H9 (cell line): ENCODE measurements at regions not wholly inside any gene's neighbourhood (a gene's known extent, or its start where the extent isn't known, plus 50 kb on each side); places are given as distances from the start of the nearest gene placed in this dataset.

Source experiments
- DNase-seq: peaks from one replicate; pipeline ENCODE4 v3.0.0-alpha.2; 2017
- H2AFZ ChIP-seq: one replicate; pipeline ENCODE4 v1.6.1; 2013; ENCODE audit warnings: mild to moderate bottlenecking, low read length, control low read depth, moderate library complexity
- H2AK5ac ChIP-seq: 2 replicates; pipeline ENCODE4 v1.6.1; 2013; ENCODE audit warnings: low read length, control low read depth, mixed read lengths; ENCODE audit not compliant: insufficient read length
- H2BK120ac ChIP-seq: one replicate; pipeline ENCODE4 v1.6.1; 2013; ENCODE audit warnings: low read depth, mild to moderate bottlenecking, low read length, control low read depth, inconsistent platforms; ENCODE audit not compliant: poor library complexity, severe bottlenecking
- H2BK12ac ChIP-seq: 2 replicates; pipeline ENCODE4 v1.6.1; 2013; ENCODE audit warnings: low read length, control low read depth, mixed read lengths, low read depth; ENCODE audit not compliant: insufficient read length
- H2BK15ac ChIP-seq: 2 replicates; pipeline ENCODE4 v1.6.1; 2013; ENCODE audit warnings: low read depth, low read length, control low read depth
- H2BK20ac ChIP-seq: one replicate; pipeline ENCODE4 v1.6.1; 2013; ENCODE audit warnings: low read depth, mild to moderate bottlenecking, low read length, control low read depth, inconsistent platforms; ENCODE audit not compliant: poor library complexity, severe bottlenecking
- H2BK5ac ChIP-seq: 2 replicates; pipeline ENCODE4 v1.6.1; 2013; ENCODE audit warnings: low read length, control low read depth, mixed read lengths; ENCODE audit not compliant: insufficient read length
- H3K14ac ChIP-seq: 2 replicates; pipeline ENCODE4 v1.6.1; 2013; ENCODE audit warnings: low read length, control low read depth; ENCODE audit not compliant: insufficient read depth
- H3K18ac ChIP-seq: 2 replicates; pipeline ENCODE4 v1.6.1; 2013; ENCODE audit warnings: low read depth, mild to moderate bottlenecking, mixed read lengths, low read length, control low read depth; ENCODE audit not compliant: insufficient read length
- H3K23ac ChIP-seq: 2 replicates; pipeline ENCODE4 v1.6.1; 2013; ENCODE audit warnings: low read length, control low read depth, mixed read lengths, low read depth; ENCODE audit not compliant: insufficient read length
- H3K23me2 ChIP-seq: 2 replicates; pipeline ENCODE4 v1.6.1; 2013; ENCODE audit warnings: low read depth, mild to moderate bottlenecking, mixed read lengths, low read length, control low read depth; ENCODE audit not compliant: insufficient read length, poor library complexity, severe bottlenecking
- H3K27ac ChIP-seq: 2 replicates; pipeline ENCODE4 v1.5.1; 2013; ENCODE audit warnings: low read length, control low read depth, mixed read lengths, low read depth; ENCODE audit not compliant: insufficient read length
- H3K27me3 ChIP-seq: 2 replicates; pipeline ENCODE4 v1.6.1; 2013; ENCODE audit warnings: low read length, control low read depth, inconsistent platforms; ENCODE audit not compliant: insufficient read depth
- H3K4ac ChIP-seq: 2 replicates; pipeline ENCODE4 v1.6.1; 2013; ENCODE audit warnings: low read depth, mild to moderate bottlenecking, control low read depth, inconsistent platforms, low read length, moderate library complexity
- H3K4me1 ChIP-seq: 2 replicates; pipeline ENCODE4 v1.6.1; 2013; ENCODE audit warnings: low read length, control low read depth, inconsistent platforms; ENCODE audit not compliant: insufficient read depth
- H3K4me2 ChIP-seq: 2 replicates; pipeline ENCODE4 v1.6.1; 2013; ENCODE audit warnings: low read length, control low read depth, mixed read lengths; ENCODE audit not compliant: insufficient read length, insufficient read depth
- H3K56ac ChIP-seq: 2 replicates; pipeline ENCODE4 v1.6.1; 2013; ENCODE audit warnings: low read depth, mild to moderate bottlenecking, mixed read lengths, low read length, control low read depth; ENCODE audit not compliant: insufficient read length
- H3K79me1 ChIP-seq: 2 replicates; pipeline ENCODE4 v1.6.1; 2013; ENCODE audit warnings: low read depth, mild to moderate bottlenecking, moderate library complexity, low read length, control low read depth, inconsistent platforms; ENCODE audit not compliant: insufficient read depth, poor library complexity, severe bottlenecking
- H3K79me2 ChIP-seq: 2 replicates; pipeline ENCODE4 v1.6.1; 2013; ENCODE audit warnings: low read length, control low read depth, inconsistent platforms; ENCODE audit not compliant: insufficient read depth
- H3K9ac ChIP-seq: 2 replicates; pipeline ENCODE4 v1.6.1; 2013; ENCODE audit warnings: low read length, control low read depth, mixed read lengths; ENCODE audit not compliant: insufficient read length; ENCODE audit errors: extremely low read depth
- H3K9me3 ChIP-seq: one replicate; pipeline ENCODE4 v1.6.1; 2013; ENCODE audit warnings: low read depth, low read length, inconsistent platforms; ENCODE audit not compliant: control insufficient read depth
- H3T11ph ChIP-seq: one replicate; pipeline ENCODE4 v1.6.1; 2013; ENCODE audit warnings: mild to moderate bottlenecking, low read length, control low read depth, inconsistent platforms
- H4K20me1 ChIP-seq: one replicate; pipeline ENCODE4 v1.6.1; 2013; ENCODE audit not compliant: control insufficient read depth, insufficient read length, insufficient read depth
- H4K5ac ChIP-seq: 2 replicates; pipeline ENCODE4 v1.6.1; 2013; ENCODE audit warnings: low read depth, mild to moderate bottlenecking, mixed read lengths, low read length, control low read depth; ENCODE audit not compliant: insufficient read length
- H4K8ac ChIP-seq: replicated peaks from 2 replicates; pipeline ENCODE4 v1.6.1; 2013; ENCODE audit warnings: low read length, control low read depth, mixed read lengths, low read depth; ENCODE audit not compliant: insufficient read length
- H4K91ac ChIP-seq: 2 replicates; pipeline ENCODE4 v1.6.1; 2013; ENCODE audit warnings: low read depth, mild to moderate bottlenecking, moderate library complexity, mixed read lengths, low read length, control low read depth; ENCODE audit not compliant: insufficient read length
- H3K27ac Mint-ChIP-seq, 3 experiments: 2 replicates in 2 of 3; 3 replicates in 1 of 3; pipeline ENCODE4 v1.8.0; 2020 to 2021; ENCODE audit warnings: mixed read lengths in 3 of 3, mild to moderate bottlenecking in 1 of 3, moderate library complexity in 1 of 3
- H3K27me3 Mint-ChIP-seq: 2 replicates; pipeline ENCODE4 v1.8.0; 2021; ENCODE audit warnings: low read depth, mild to moderate bottlenecking, moderate library complexity, mixed read lengths
- H3K36me3 Mint-ChIP-seq, 3 experiments: 2 replicates in 2 of 3; 3 replicates in 1 of 3; pipeline ENCODE4 v1.8.0; 2020 to 2021; ENCODE audit warnings: low read depth in 3 of 3, mixed read lengths in 3 of 3; ENCODE audit not compliant: insufficient read depth in 1 of 3
- H3K4me1 Mint-ChIP-seq, 2 experiments: 2 replicates each; pipeline ENCODE4 v1.8.0; 2020; ENCODE audit warnings: mixed read lengths in 2 of 2
- H3K4me3 Mint-ChIP-seq, 2 experiments: 2 replicates in 1 of 2; 3 replicates in 1 of 2; pipeline ENCODE4 v1.8.0; 2020 to 2021; ENCODE audit warnings: mild to moderate bottlenecking in 2 of 2, mixed read lengths in 2 of 2, moderate library complexity in 1 of 2
- H3K9me3 Mint-ChIP-seq, 2 experiments: 2 replicates in 1 of 2; 3 replicates in 1 of 2; pipeline ENCODE4 v1.8.0; 2020; ENCODE audit warnings: mild to moderate bottlenecking in 2 of 2, mixed read lengths in 2 of 2, moderate library complexity in 1 of 2
- WGBS: extraction: QIAGEN DNeasy Blood & Tissue Kit; methylation state at CpG from one replicate; pipeline ENCODE4 v1.1.7; 2013; ENCODE audit warnings: missing lambda C conversion rate, low lambda C conversion rate, mixed read lengths; ENCODE audit not compliant: insufficient read length; ENCODE audit errors: extremely low coverage; 5-methylcytosine and 5-hydroxymethylcytosine counted together
- TF ChIP-seq, protein P1 (sequence below): fragments of 200-600 bp; sonication (generic); conservative IDR thresholded peaks from 3 replicates; pipeline ENCODE4 v1.8.0; 2021; ENCODE audit warnings: antibody characterized with exemption, mild to moderate bottlenecking

DNA sequence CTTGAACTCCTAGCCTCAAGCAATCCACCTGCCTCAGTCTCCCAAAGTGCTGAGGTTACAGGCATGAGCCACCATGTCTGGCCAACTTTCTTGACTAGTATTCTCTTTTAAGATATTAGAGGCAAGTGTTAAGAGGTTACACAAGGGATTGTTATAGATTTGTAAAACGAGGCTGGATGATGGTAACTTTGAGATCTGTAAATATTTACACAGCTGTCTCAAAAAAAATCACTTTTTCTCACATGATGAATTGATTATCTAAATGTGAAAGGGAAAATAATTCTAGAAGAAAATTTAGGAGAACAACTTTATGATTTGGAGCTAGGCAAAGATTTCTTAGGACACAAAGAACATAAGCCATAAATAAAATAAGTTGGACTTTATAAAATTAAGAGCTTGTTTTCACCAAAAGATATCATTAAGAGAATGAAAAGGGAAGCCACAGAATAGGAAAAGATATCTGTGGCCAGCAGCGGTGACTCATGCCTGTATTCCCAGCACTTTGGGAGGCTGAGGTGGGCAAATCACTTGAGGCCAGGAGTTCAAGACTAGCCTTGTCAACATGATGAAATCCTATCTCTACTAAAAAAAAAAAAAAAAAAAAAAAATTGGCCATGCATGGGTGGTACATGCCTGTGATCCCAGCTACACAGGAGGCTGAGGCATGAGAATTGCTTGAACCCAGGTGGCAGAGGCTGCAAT is 77.4 kb downstream of the BBS10 start:
- peaks cover 4% of the 10 kb centered on the region; the same call in 1 of the 2 replicates for H3K4me1 ChIP-seq
- H3K27ac ChIP-seq: no peak overlapping the region
- H2BK120ac ChIP-seq: no peak overlapping the region
- no peak overlapping the region for H3K4ac ChIP-seq
- no peaks in the 10 kb centered on the region for H3K79me1 ChIP-seq
- H3K23ac ChIP-seq: no peak overlapping the region
- no peaks in the 10 kb centered on the region for H3K79me2 ChIP-seq
- Mint-ChIP-seq H3K9me3 (no peaks in the 10 kb centered on the region; a peak in 1 of 5 replicates), H3K27me3 (no peaks in the 10 kb centered on the region; the same call in 1 of the 2 replicates), H3K4me3 (no peak overlapping the region), H3K27ac (no peak overlapping the region), H3K4me1 (peaks cover 12 to 13% of the 10 kb centered on the region in 2 experiments), H3K36me3 (no peaks in the 10 kb centered on the region)
- H2BK5ac ChIP-seq: no peak overlapping the region
- H4K91ac ChIP-seq: no peak overlapping the region
- no peaks in the 10 kb centered on the region for H3K9me3 ChIP-seq
- no peak overlapping the region for H3K56ac ChIP-seq
- no peak overlapping the region for H2AFZ ChIP-seq
- no peak overlapping the region for H2BK20ac ChIP-seq
- H3T11ph ChIP-seq: no peak overlapping the region
- WGBS: no CpG with 5 or more reads among the region's 2 CpGs
- no peak overlapping the region for H2BK15ac ChIP-seq
- H3K4me2 ChIP-seq: no peak overlapping the region
- TF ChIP-seq, protein P1, sequence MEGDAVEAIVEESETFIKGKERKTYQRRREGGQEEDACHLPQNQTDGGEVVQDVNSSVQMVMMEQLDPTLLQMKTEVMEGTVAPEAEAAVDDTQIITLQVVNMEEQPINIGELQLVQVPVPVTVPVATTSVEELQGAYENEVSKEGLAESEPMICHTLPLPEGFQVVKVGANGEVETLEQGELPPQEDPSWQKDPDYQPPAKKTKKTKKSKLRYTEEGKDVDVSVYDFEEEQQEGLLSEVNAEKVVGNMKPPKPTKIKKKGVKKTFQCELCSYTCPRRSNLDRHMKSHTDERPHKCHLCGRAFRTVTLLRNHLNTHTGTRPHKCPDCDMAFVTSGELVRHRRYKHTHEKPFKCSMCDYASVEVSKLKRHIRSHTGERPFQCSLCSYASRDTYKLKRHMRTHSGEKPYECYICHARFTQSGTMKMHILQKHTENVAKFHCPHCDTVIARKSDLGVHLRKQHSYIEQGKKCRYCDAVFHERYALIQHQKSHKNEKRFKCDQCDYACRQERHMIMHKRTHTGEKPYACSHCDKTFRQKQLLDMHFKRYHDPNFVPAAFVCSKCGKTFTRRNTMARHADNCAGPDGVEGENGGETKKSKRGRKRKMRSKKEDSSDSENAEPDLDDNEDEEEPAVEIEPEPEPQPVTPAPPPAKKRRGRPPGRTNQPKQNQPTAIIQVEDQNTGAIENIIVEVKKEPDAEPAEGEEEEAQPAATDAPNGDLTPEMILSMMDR: no peak
- no peaks in the 10 kb centered on the region for H4K20me1 ChIP-seq
- H2AK5ac ChIP-seq: no peak overlapping the region
- H3K23me2 ChIP-seq: no peaks in the 10 kb centered on the region
- H2BK12ac ChIP-seq: no peak overlapping the region
- no peak for DNase-seq
- no peak overlapping the region for H3K18ac ChIP-seq
- H3K9ac ChIP-seq: no peak overlapping the region
- no peak overlapping the region for H3K14ac ChIP-seq
- H4K5ac ChIP-seq: no peak overlapping the region
- H3K27me3 ChIP-seq: no peaks in the 10 kb centered on the region
- H4K8ac ChIP-seq: no peak overlapping the region
